ENCODE measurements at regions not wholly inside any gene's neighbourhood (a gene's known extent, or its start where the extent isn't known, plus 50 kb on each side); places are given as distances from the start of the nearest gene placed in this dataset.

GRCh38 chr4:82036181-82036580 is 337.6 kb downstream of the HNRNPD start:
- H3F3A ChIP-seq (ENCODE audit: control insufficient read depth, insufficient read depth), result no peaks in the 10 kb centered on the region
- H3K27me3 ChIP-seq (ENCODE audit: control insufficient read depth, low read length), result no peaks in the 10 kb centered on the region
- H3K9me3 ChIP-seq (ENCODE audit: control insufficient read depth, insufficient read depth, low read length), result no peaks in the 10 kb centered on the region
- no peak overlapping the region for H3K4me3 ChIP-seq (ENCODE audit: low read length)
- TF ChIP-seq CTCF (IDR thresholded peaks at IDR 0.05; ENCODE audit: low read depth, low read length, poor library complexity, severe bottlenecking), result no peak
- no peak for TF ChIP-seq EZH2phosphoT487 (IDR thresholded peaks at IDR 0.05; ENCODE audit: borderline replicate concordance, low read length)
- no peaks in the 10 kb centered on the region for H3K79me2 ChIP-seq (ENCODE audit: control insufficient read depth, low read length)
- no peaks in the 10 kb centered on the region for H3K9me2 ChIP-seq (replicated peaks; ENCODE audit: control insufficient read depth, low read length)
- H4K20me1 ChIP-seq (ENCODE audit: control insufficient read depth, insufficient read depth, low read depth, low read length), result no peaks in the 10 kb centered on the region
- no peaks in the 10 kb centered on the region for H3K4me1 ChIP-seq (ENCODE audit: control insufficient read depth, low read length)
- H3K4me2 ChIP-seq (ENCODE audit: low read length), result no peak overlapping the region
- H3K27ac ChIP-seq (ENCODE audit: low read depth, low read length), result no peak overlapping the region
- H3K36me3 ChIP-seq (ENCODE audit: control insufficient read depth, low read length), result no peaks in the 10 kb centered on the region

GRCh38 chr4:82034878-82035277 is 338.9 kb downstream of the HNRNPD start:
- Histone ChIP-seq H3K4me2 (ENCODE audit: low read length) (no peak overlapping the region), H3K36me3 (ENCODE audit: control insufficient read depth, low read length) (no peaks in the 10 kb centered on the region), H3F3A (ENCODE audit: control insufficient read depth, insufficient read depth) (no peaks in the 10 kb centered on the region), H3K27ac (ENCODE audit: low read depth, low read length) (no peak overlapping the region), H3K9me2 (replicated peaks; ENCODE audit: control insufficient read depth, low read length) (no peaks in the 10 kb centered on the region), H4K20me1 (ENCODE audit: control insufficient read depth, insufficient read depth, low read depth, low read length) (no peaks in the 10 kb centered on the region), H3K9me3 (ENCODE audit: control insufficient read depth, insufficient read depth, low read length) (no peaks in the 10 kb centered on the region), H3K4me3 (ENCODE audit: low read length) (no peak overlapping the region), H3K27me3 (ENCODE audit: control insufficient read depth, low read length) (no peaks in the 10 kb centered on the region), H3K79me2 (ENCODE audit: control insufficient read depth, low read length) (no peaks in the 10 kb centered on the region), H3K4me1 (ENCODE audit: control insufficient read depth, low read length) (no peaks in the 10 kb centered on the region)
- TF ChIP-seq EZH2phosphoT487 (IDR thresholded peaks at IDR 0.05; ENCODE audit: borderline replicate concordance, low read length) (no peak), CTCF (IDR thresholded peaks at IDR 0.05; ENCODE audit: low read depth, low read length, poor library complexity, severe bottlenecking) (no peak)

GRCh38 chr4:82033862-82034261 is 339.9 kb downstream of the HNRNPD start:
- Histone ChIP-seq H3K4me3 (ENCODE audit: low read length) (no peak overlapping the region), H3K4me1 (ENCODE audit: control insufficient read depth, low read length) (no peaks in the 10 kb centered on the region), H3K9me2 (replicated peaks; ENCODE audit: control insufficient read depth, low read length) (no peaks in the 10 kb centered on the region), H3K36me3 (ENCODE audit: control insufficient read depth, low read length) (no peaks in the 10 kb centered on the region), H3F3A (ENCODE audit: control insufficient read depth, insufficient read depth) (no peaks in the 10 kb centered on the region), H3K27ac (ENCODE audit: low read depth, low read length) (no peak overlapping the region), H3K79me2 (ENCODE audit: control insufficient read depth, low read length) (no peaks in the 10 kb centered on the region), H4K20me1 (ENCODE audit: control insufficient read depth, insufficient read depth, low read depth, low read length) (no peaks in the 10 kb centered on the region), H3K27me3 (ENCODE audit: control insufficient read depth, low read length) (no peaks in the 10 kb centered on the region), H3K4me2 (ENCODE audit: low read length) (no peak overlapping the region), H3K9me3 (ENCODE audit: control insufficient read depth, insufficient read depth, low read length) (no peaks in the 10 kb centered on the region)
- TF ChIP-seq EZH2phosphoT487 (IDR thresholded peaks at IDR 0.05; ENCODE audit: borderline replicate concordance, low read length), result no peak
- no peak for TF ChIP-seq CTCF (IDR thresholded peaks at IDR 0.05; ENCODE audit: low read depth, low read length, poor library complexity, severe bottlenecking)

All from DOHH2 (cell line).